HEK293 (cell line): ENCODE measurements at regions not wholly inside any gene's neighbourhood (a gene's known extent, or its start where the extent isn't known, plus 50 kb on each side); places are given as distances from the start of the nearest gene placed in this dataset.

Experiments
- CTCF ChIA-PET: fragments of 350-600 bp; formaldehyde crosslinking; extraction: SDS; loops from one replicate; lab custom pipeline; 2021; ENCODE audit warnings: antibody characterized with exemption; lab: Yijun Ruan, JAX
- POLR2A ChIA-PET: fragments of 300-600 bp; formaldehyde crosslinking; extraction: SDS; loops from one replicate; lab custom pipeline; 2020; ENCODE audit warnings: antibody characterized with exemption, inconsistent platforms; lab: Yijun Ruan, JAX
- H3K27ac ChIP-seq: fragments of 200-500 bp; sonication (Bioruptor generic); 2 replicates; pipeline ENCODE4 v1.5.1; 2014; ENCODE audit warnings: low read depth, low read length, control low read depth, inconsistent platforms; ENCODE audit errors: extremely low read depth
- H3K36me3 ChIP-seq, 2 experiments: fragments of 200-500 bp in 1 of 2; sonication (Bioruptor generic) in 1 of 2; 1 replicate in 1 of 2; 2 replicates in 1 of 2; pipeline ENCODE4 v1.5.1; 2014 to 2017; ENCODE audit warnings: inconsistent platforms in 2 of 2, low read length in 2 of 2; ENCODE audit not compliant: control insufficient read depth in 2 of 2, insufficient read depth in 1 of 2
- H3K4me1 ChIP-seq: fragments of 200-500 bp; sonication (Bioruptor generic); 2 replicates; pipeline ENCODE4 v1.5.1; 2014; ENCODE audit warnings: mild to moderate bottlenecking, low read length, inconsistent platforms; ENCODE audit not compliant: control insufficient read depth, insufficient read depth
- H3K4me3 ChIP-seq: 2 replicates; pipeline ENCODE4 v1.5.1; 2011; ENCODE audit warnings: low read depth, mild to moderate bottlenecking, control low read depth, low read length, moderate library complexity
- H3K9me3 ChIP-seq: fragments of 200-500 bp; sonication (Bioruptor generic); 2 replicates; pipeline ENCODE4 v1.5.1; 2014; ENCODE audit warnings: low read depth, low read length, inconsistent platforms; ENCODE audit not compliant: control insufficient read depth, insufficient read depth
- AEBP2 ChIP-seq: fragments of 450-650 bp; formaldehyde crosslinking; IDR thresholded peaks from 2 replicates; pipeline ENCODE4 v1.5.1; 2016; ENCODE audit warnings: missing biosample characterization, missing genetic modification characterization, borderline replicate concordance
- FEZF1 ChIP-seq: fragments of 450-650 bp; formaldehyde crosslinking; IDR thresholded peaks from 2 replicates; pipeline ENCODE4 v1.5.1; 2016; ENCODE audit warnings: missing biosample characterization, missing genetic modification characterization
- KLF10 ChIP-seq: fragments of 450-650 bp; IDR thresholded peaks from 2 replicates; pipeline ENCODE4 v1.5.1; 2018; ENCODE audit warnings: missing biosample characterization, mild to moderate bottlenecking, missing genetic modification characterization
- RBAK ChIP-seq: fragments of 450-650 bp; formaldehyde crosslinking; IDR thresholded peaks from 2 replicates; pipeline ENCODE4 v1.5.1; 2016; ENCODE audit warnings: missing biosample characterization, missing genetic modification characterization
- TSHZ1 ChIP-seq: fragments of 450-650 bp; formaldehyde crosslinking; IDR thresholded peaks from 2 replicates; pipeline ENCODE4 v1.5.1; 2016; ENCODE audit warnings: missing biosample characterization, missing genetic modification characterization, borderline replicate concordance
- YY1 ChIP-seq: fragments of 450-650 bp; formaldehyde crosslinking; IDR thresholded peaks from 2 replicates; pipeline ENCODE4 v1.5.1; 2018; ENCODE audit warnings: missing biosample characterization, missing genetic modification characterization
- YY2 ChIP-seq: fragments of 450-650 bp; formaldehyde crosslinking; IDR thresholded peaks from 2 replicates; pipeline ENCODE4 v1.5.1; 2016; ENCODE audit warnings: missing biosample characterization, missing genetic modification characterization
- ZBTB21 ChIP-seq: fragments of 450-650 bp; formaldehyde crosslinking; IDR thresholded peaks from 2 replicates; pipeline ENCODE4 v1.5.1; 2017; ENCODE audit warnings: missing biosample characterization, missing genetic modification characterization
- ZFP69B ChIP-seq: fragments of 450-650 bp; formaldehyde crosslinking; IDR thresholded peaks from 2 replicates; pipeline ENCODE4 v1.5.1; 2016; ENCODE audit warnings: missing biosample characterization, missing genetic modification characterization
- ZNF138 ChIP-seq: fragments of 450-650 bp; formaldehyde crosslinking; IDR thresholded peaks from 2 replicates; pipeline ENCODE4 v1.5.1; 2016; ENCODE audit warnings: missing biosample characterization, missing genetic modification characterization, borderline replicate concordance
- ZNF140 ChIP-seq: fragments of 450-650 bp; formaldehyde crosslinking; IDR thresholded peaks from 2 replicates; pipeline ENCODE4 v1.5.1; 2016; ENCODE audit warnings: missing biosample characterization, missing genetic modification characterization
- ZNF18 ChIP-seq: fragments of 450-650 bp; formaldehyde crosslinking; IDR thresholded peaks from 2 replicates; pipeline ENCODE4 v1.5.1; 2016; ENCODE audit warnings: missing biosample characterization, missing genetic modification characterization
- ZNF23 ChIP-seq: fragments of 450-650 bp; formaldehyde crosslinking; IDR thresholded peaks from 2 replicates; pipeline ENCODE4 v1.5.1; 2016; ENCODE audit warnings: missing biosample characterization, missing genetic modification characterization, borderline replicate concordance
- ZNF24 ChIP-seq: fragments of 450-650 bp; formaldehyde crosslinking; IDR thresholded peaks from 2 replicates; pipeline ENCODE4 v1.5.1; 2016; ENCODE audit warnings: missing biosample characterization, missing genetic modification characterization
- ZNF324 ChIP-seq: fragments of 450-650 bp; formaldehyde crosslinking; IDR thresholded peaks from 2 replicates; pipeline ENCODE4 v1.5.1; 2016; ENCODE audit warnings: missing biosample characterization, missing genetic modification characterization
- ZNF398 ChIP-seq: fragments of 450-650 bp; formaldehyde crosslinking; IDR thresholded peaks from 2 replicates; pipeline ENCODE4 v1.5.1; 2017; ENCODE audit warnings: missing biosample characterization, missing genetic modification characterization
- ZNF513 ChIP-seq: fragments of 450-650 bp; IDR thresholded peaks from 2 replicates; pipeline ENCODE4 v1.5.1; 2018; ENCODE audit warnings: missing biosample characterization, missing genetic modification characterization
- ZNF529 ChIP-seq: fragments of 450-650 bp; formaldehyde crosslinking; IDR thresholded peaks from 2 replicates; pipeline ENCODE4 v1.5.1; 2017; ENCODE audit warnings: missing genetic modification characterization, missing biosample characterization; ENCODE audit not compliant: insufficient replicate concordance
- ZNF530 ChIP-seq: fragments of 450-650 bp; formaldehyde crosslinking; IDR thresholded peaks from 2 replicates; pipeline ENCODE4 v1.5.1; 2016; ENCODE audit warnings: low read depth, missing biosample characterization, missing genetic modification characterization
- ZNF555 ChIP-seq: fragments of 450-650 bp; formaldehyde crosslinking; conservative IDR thresholded peaks from 2 replicates; pipeline ENCODE4 v1.5.1; 2017; ENCODE audit warnings: missing biosample characterization, mild to moderate bottlenecking, missing genetic modification characterization, inconsistent platforms
- ZNF621 ChIP-seq: fragments of 450-650 bp; formaldehyde crosslinking; IDR thresholded peaks from 2 replicates; pipeline ENCODE4 v1.5.1; 2017; ENCODE audit warnings: missing biosample characterization, missing genetic modification characterization
- ZNF660 ChIP-seq: fragments of 450-650 bp; IDR thresholded peaks from 2 replicates; pipeline ENCODE4 v1.5.1; 2018; ENCODE audit warnings: missing biosample characterization, mild to moderate bottlenecking, missing genetic modification characterization
- ZNF76 ChIP-seq: fragments of 450-650 bp; formaldehyde crosslinking; IDR thresholded peaks from 2 replicates; pipeline ENCODE4; 2016; ENCODE audit warnings: low read depth, missing biosample characterization, missing genetic modification characterization, borderline replicate concordance
- ZSCAN18 ChIP-seq: fragments of 450-650 bp; formaldehyde crosslinking; IDR thresholded peaks from 2 replicates; pipeline ENCODE4 v1.5.1; 2016; ENCODE audit warnings: missing biosample characterization, missing genetic modification characterization

- no peak for TF ChIP-seq ZNF76 (tag by site-specific recombination)
- TF ChIP-seq ZNF24 (tag by site-specific recombination), result no peak
- TF ChIP-seq, all 188 proteins: peak for 0
Observed at GRCh38 chr5:2374703-2375102, 376.8 kb downstream of the IRX2 start (continued).

GRCh38 chr5:2373631-2374030 lies 377.8 kb downstream of the IRX2 start:
- Histone ChIP-seq H3K4me3 (no peak overlapping the region), H3K9me3 (no peaks in the 10 kb centered on the region), H3K27ac (no peak overlapping the region), H3K4me1 (no peaks in the 10 kb centered on the region), H3K36me3 (no peaks in the 10 kb centered on the region)
- CTCF ChIA-PET, result no interaction called here
- TF ChIP-seq ZBTB21 (no peak), YY2 (no peak), ZNF23 (tag by site-specific recombination) (no peak), RBAK (tag by site-specific recombination) (no peak), FEZF1 (tag by site-specific recombination) (no peak), ZNF24 (tag by site-specific recombination) (no peak), ZNF140 (tag by site-specific recombination) (no peak), ZNF555 (tag by site-specific recombination) (no peak), ZNF530 (no peak), ZNF660 (tag by site-specific recombination) (no peak)
- POLR2A ChIA-PET, result no interaction called here

- CTCF ChIA-PET, result no interaction called here
- no peaks in the 10 kb centered on the region for H3K36me3 ChIP-seq
- TF ChIP-seq ZSCAN18 (tag by site-specific recombination) (no peak), KLF10 (tag by site-specific recombination) (no peak), ZNF138 (tag by site-specific recombination) (no peak), ZFP69B (tag by site-specific recombination) (no peak), ZNF398 (no peak), AEBP2 (tag by site-specific recombination) (no peak), TSHZ1 (tag by site-specific recombination) (no peak), YY1 (tag by site-specific recombination) (no peak), ZNF324 (tag by site-specific recombination) (no peak), ZNF18 (tag by site-specific recombination) (no peak), YY2 (no peak), ZNF529 (tag by site-specific recombination) (no peak), ZNF513 (no peak), ZNF621 (tag by site-specific recombination) (no peak)
Observed at GRCh38 chr5:2371419-2371710, 380.1 kb downstream of the IRX2 start.

More at GRCh38 chr5:2371419-2371710, 380.1 kb downstream of the IRX2 start:
- POLR2A ChIA-PET, result no interaction called here
- H3K4me1 ChIP-seq, result no peaks in the 10 kb centered on the region
- H3K4me3 ChIP-seq, result no peak overlapping the region
- H3K9me3 ChIP-seq, result no peaks in the 10 kb centered on the region
- H3K27ac ChIP-seq, result no peak overlapping the region
